SKM-1 (cell line): ENCODE measurements at regions not wholly inside any gene's neighbourhood (a gene's known extent, or its start where the extent isn't known, plus 50 kb on each side); places are given as distances from the start of the nearest gene placed in this dataset.

Source experiments
- DNase-seq: peaks from one replicate; lab custom pipeline; 2025; ENCODE audit not compliant: unreplicated experiment; lab: John Stamatoyannopoulos, UW

- no peak for DNase-seq
These were observed 307.9 kb downstream of the METTL4 start for GRCh38 chr18:2263303-2263890.

GRCh38 chr18:2274613-2275012 lies 296.7 kb downstream of the METTL4 start:
- no peak for DNase-seq

GRCh38 chr18:2281086-2281485 lies 290.2 kb downstream of the METTL4 start:
- DNase-seq: no peak

- no peak for DNase-seq
These were observed 289.6 kb downstream of the METTL4 start for GRCh38 chr18:2281523-2282199.

DNA sequence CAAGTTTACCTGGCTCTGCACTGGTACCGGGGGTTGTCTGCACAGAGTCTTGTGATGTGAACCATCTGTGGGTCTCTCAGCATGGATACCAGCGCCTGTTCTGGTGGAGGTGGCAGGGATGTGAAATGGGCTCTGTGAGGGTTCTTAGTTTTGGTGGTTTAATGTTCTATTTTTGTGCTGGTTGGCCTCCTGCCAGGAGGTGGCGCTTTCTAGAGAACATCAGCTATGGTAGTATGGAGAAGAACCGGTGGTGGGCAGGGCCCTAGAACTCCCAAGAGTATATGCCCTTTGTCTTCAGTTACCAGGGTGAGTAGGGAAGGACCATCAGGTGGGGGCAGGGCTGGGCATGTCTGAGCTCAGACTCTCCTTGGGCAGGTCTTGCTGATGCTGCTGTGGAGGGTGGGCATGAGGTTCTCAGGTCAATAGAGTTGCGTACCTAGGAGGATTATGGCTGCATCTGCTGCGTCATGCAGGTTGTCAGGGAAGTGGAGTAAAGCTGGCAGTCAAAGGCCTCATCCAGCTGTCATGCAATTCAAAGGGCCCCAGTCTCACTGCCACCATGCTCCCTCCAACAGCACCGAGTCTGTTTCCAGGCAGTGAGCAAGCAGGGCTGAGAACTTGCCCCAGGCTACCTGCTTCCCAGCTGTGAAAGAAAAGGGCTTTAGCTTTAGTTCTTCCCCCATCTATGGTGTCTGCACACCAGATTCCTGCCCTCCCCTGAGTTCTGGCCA lies 278.0 kb downstream of the METTL4 start:
- no peak for DNase-seq

- DNase-seq: no peak
These were observed 270.0 kb downstream of the METTL4 start for GRCh38 chr18:2301316-2301715.

GRCh38 chr18:2302012-2302411 lies 269.3 kb downstream of the METTL4 start:
- DNase-seq: no peak

DNA sequence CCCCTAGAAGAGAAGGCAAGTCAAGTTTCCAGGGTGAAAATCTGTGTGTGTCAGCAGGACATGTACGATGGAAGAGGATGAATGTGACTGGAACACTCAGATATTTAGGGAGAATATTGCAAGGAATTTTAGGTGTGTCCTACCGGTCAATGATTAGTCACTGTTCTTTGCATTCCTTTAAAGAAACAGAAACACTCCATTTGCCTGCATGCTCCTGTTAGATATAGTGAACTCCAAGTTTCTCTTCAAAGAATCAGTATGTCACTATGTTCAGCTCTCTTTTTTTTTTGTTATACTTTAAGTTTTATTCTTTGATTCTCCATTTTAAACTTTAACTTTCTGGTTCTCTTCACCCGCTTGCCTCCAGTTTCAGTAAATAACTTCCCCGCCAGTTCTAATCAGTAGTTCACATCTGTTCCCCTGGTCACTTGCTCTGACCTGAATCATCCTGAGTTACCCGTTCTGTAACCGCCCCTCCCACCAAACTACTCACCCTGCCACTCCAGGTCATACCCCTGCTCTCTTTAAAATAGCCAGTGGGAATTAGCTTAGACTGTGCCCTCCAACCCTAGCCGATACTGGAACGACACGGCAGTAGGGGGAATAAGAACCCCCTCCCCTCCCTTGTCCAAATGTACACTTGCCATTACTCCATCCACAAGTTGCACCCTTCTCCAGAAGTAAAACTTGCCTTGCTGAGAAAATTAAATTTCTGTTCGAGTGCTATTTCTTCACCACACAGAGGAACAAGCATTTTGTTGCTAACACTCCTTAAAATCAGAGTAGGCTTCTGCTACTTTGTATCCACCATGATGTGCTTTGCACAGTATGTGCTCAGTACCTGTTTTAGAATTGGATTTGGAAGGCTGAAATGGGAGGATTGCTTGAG lies 268.4 kb downstream of the METTL4 start:
- no peak for DNase-seq

- DNase-seq: no peak
These were observed 267.6 kb downstream of the METTL4 start for GRCh38 chr18:2303517-2304238.

- no peak for DNase-seq
These were observed 266.7 kb downstream of the METTL4 start for GRCh38 chr18:2304378-2305175.

DNA sequence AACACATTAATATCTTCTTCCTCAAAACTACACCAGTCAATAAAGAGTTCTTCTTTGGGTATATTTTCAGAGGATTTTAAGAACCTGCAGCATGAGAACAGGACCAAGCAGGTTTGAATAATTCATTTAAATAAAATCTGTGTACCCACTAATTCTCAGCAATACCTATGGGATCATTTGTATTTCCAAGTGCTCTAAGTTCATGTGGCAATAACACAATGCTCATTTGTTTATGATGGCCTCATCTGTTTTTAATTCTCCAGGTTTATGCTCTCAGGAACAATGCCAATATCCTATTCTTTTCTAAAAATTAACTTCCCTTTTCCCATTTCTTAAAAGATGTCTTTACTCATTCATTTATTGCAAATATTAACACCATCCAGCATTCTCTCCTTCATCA lies 264.7 kb downstream of the METTL4 start:
- no peak for DNase-seq

DNA sequence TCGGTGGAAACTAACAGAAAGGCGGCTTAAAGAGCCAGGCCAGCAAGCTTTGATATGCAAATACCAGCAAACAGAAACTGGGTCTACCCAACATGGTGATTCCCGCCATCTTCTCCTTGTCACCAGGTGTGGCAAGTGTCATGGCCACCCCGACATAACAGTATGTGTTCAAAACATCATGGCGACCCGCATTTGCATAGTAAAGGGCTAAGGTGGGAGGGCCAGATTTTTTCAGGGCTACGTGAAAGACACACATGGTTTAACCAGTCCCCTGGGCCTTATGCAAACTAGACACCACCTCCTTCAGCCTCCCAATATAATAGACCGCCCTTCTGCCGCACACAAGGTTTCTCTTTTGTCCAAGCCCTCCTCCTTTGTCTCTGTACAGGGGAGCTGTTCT lies 260.4 kb downstream of the METTL4 start:
- no peak for DNase-seq

DNA sequence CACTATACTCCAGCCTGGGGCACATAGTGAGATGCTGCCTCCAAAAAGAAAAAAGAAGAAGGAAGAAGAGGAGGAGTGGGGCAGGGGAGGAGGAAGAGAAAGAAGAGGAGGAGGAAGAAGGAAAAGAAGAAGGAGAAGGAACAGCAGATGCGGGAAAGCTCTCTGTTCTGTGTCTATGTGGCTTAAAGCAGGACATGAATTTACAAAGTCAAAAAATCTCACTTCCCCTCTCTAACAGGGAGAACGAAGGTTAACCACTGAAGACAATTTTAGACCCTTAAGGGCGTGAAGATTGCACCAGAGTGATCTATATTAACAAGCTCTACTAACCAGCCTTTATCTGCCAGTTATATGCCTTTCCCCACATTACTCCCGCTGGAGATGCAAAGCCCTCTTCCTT lies 258.9 kb downstream of the METTL4 start:
- peak; percentile 31 for DNase-seq

- no peak for DNase-seq
These were observed 258.0 kb downstream of the METTL4 start for GRCh38 chr18:2313332-2313731.

GRCh38 chr18:2316082-2316750 lies 255.1 kb downstream of the METTL4 start:
- DNase-seq: no peak

GRCh38 chr18:2316751-2317696 lies 254.3 kb downstream of the METTL4 start:
- no peak for DNase-seq

GRCh38 chr18:2324459-2324858 lies 246.8 kb downstream of the METTL4 start:
- no peak for DNase-seq

GRCh38 chr18:2325308-2325849 lies 245.9 kb downstream of the METTL4 start:
- DNase-seq: no peak
